ENCODE measurements at regions not wholly inside any gene's neighbourhood (a gene's known extent, or its start where the extent isn't known, plus 50 kb on each side); places are given as distances from the start of the nearest gene placed in this dataset.

GRCh38 chrX:39734174-39734776, 363.5 kb downstream of the BCOR start:
- no peak overlapping the region for H3K4me3 ChIP-seq
- H3K27me3 ChIP-seq, result no peaks in the 10 kb centered on the region
- TF ChIP-seq POLR2A (IDR thresholded peaks at IDR 0.05) (no peak), EP300 (IDR thresholded peaks at IDR 0.05; ENCODE audit: low read depth) (no peak), POLR2AphosphoS5 (IDR thresholded peaks at IDR 0.05) (no peak)
- TF ChIP-seq, protein P1, sequence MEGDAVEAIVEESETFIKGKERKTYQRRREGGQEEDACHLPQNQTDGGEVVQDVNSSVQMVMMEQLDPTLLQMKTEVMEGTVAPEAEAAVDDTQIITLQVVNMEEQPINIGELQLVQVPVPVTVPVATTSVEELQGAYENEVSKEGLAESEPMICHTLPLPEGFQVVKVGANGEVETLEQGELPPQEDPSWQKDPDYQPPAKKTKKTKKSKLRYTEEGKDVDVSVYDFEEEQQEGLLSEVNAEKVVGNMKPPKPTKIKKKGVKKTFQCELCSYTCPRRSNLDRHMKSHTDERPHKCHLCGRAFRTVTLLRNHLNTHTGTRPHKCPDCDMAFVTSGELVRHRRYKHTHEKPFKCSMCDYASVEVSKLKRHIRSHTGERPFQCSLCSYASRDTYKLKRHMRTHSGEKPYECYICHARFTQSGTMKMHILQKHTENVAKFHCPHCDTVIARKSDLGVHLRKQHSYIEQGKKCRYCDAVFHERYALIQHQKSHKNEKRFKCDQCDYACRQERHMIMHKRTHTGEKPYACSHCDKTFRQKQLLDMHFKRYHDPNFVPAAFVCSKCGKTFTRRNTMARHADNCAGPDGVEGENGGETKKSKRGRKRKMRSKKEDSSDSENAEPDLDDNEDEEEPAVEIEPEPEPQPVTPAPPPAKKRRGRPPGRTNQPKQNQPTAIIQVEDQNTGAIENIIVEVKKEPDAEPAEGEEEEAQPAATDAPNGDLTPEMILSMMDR (IDR thresholded peaks at IDR 0.05), result no peak
- in situ Hi-C loops (cut with MboI; ENCODE audit: low pct_ligation_motif_present in 1 of 4, low pct_unique_long_range_greater_than_20kb in 1 of 4, low sequenced_read_pairs in 3 of 4) (loop anchor here in 1 of 4 donors (10.0 kb wide), 1 partner anchor 431 kb away; no protein-coding TSS in a partner anchor), intact Hi-C loops (cut with DNase I; ENCODE audit: low total_unique reads) (loop anchor here (10.0 kb wide), 2 partner anchors 171 to 421 kb away; no protein-coding TSS in a partner anchor)
- 59% methylated on average over 2 of the region's 2 CpGs; no CpG with 5 or more reads in 1 of the 2 donors for WGBS, 2 donors (ENCODE audit: low coverage in 1 of 2)
- no peak overlapping the region for H3K27ac ChIP-seq
- no peaks in the 10 kb centered on the region for H3K9me3 ChIP-seq
- DNase-seq, result no peak
- H3K36me3 ChIP-seq, result no peaks in the 10 kb centered on the region
- H3K4me1 ChIP-seq, result peaks cover 0 to 15% (median 3%) of the 10 kb centered on the region in 4 donors

DNA sequence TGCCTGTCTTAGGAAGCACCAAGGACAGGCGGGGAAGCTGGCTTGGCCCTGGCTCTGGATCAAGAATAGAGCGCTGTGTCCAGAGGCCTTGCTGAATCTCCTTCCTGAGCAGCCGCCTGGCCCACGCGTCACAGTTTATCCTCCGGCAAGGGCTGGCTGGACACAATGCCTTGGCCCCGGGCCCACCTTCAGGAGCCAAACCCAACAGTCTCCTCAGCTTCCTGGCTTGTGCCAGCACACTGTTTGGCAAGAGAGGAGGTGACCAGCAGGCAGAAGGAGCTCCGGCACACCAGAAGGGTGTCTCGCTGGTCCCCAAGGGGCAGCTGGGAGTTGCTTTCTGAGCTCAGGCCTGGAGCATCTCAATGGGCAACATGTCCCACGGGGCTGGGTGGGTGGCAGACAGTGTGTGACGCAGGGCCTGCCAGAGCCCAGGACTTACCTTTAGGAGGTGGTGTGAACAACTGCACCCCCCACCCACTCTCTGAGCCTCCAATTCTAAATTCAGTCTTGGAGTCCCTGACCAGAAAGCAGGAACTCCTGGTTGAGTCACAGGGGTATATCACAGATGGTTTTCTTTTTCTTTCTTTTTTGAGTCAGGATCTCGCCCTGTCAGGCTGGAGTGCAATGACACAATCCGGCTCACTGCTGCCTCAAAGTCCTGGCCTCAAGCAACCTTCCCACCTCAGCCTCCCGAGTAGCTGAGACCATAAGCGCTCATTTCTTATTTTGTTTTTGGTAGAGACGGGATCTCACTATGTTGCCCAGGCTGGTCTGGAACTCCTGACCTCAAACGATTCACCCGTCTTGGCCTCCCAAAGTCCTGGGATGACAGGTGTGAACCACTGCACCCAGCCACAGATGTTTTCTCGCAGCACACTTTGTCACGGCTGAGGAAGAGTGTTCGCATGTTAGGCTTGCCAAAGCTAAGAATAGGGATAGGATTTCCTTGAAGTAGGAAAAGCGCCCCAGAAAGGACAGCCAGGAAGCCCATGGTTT, 361.2 kb downstream of the BCOR start:
- Histone ChIP-seq H3K27me3 (no peaks in the 10 kb centered on the region), H3K27ac (peak overlapping the region; percentile 12 to 58 (median 49)), H3K36me3 (no peaks in the 10 kb centered on the region), H3K9me3 (no peaks in the 10 kb centered on the region), H3K4me3 (no peak overlapping the region), H3K4me1 (peaks cover 0 to 1% (median under 1%) of the 10 kb centered on the region in 4 donors)
- in situ Hi-C loops (cut with MboI; ENCODE audit: low pct_ligation_motif_present in 1 of 4, low pct_unique_long_range_greater_than_20kb in 1 of 4, low sequenced_read_pairs in 3 of 4) (loop anchor here in 1 of 4 donors (10.0 kb wide), 1 partner anchor 428 kb away; no protein-coding TSS in a partner anchor), intact Hi-C loops (cut with DNase I; ENCODE audit: low total_unique reads) (loop anchor here (10.0 kb wide), 2 partner anchors 168 to 418 kb away; no protein-coding TSS in a partner anchor)
- WGBS, 2 donors (ENCODE audit: low coverage in 1 of 2), result 85% methylated on average over 22 of the region's 22 CpGs; no CpG with 5 or more reads in 1 of the 2 donors
- TF ChIP-seq, protein P1 (IDR thresholded peaks at IDR 0.05), result no peak
- peak in 1 of 3 donors; percentile 20 for TF ChIP-seq POLR2AphosphoS5 (IDR thresholded peaks at IDR 0.05)
- no peak for TF ChIP-seq POLR2A (IDR thresholded peaks at IDR 0.05)
- no peak for TF ChIP-seq EP300 (IDR thresholded peaks at IDR 0.05; ENCODE audit: low read depth)
- peak; percentile 53 for DNase-seq

- in situ Hi-C loops (cut with MboI; ENCODE audit: low pct_ligation_motif_present in 1 of 4, low pct_unique_long_range_greater_than_20kb in 1 of 4, low sequenced_read_pairs in 3 of 4), result loop anchor here in 1 of 4 donors (10.0 kb wide), 1 partner anchor 425 kb away; no protein-coding TSS in a partner anchor
- Histone ChIP-seq H3K9me3 (no peaks in the 10 kb centered on the region), H3K27ac (no peak overlapping the region), H3K36me3 (no peaks in the 10 kb centered on the region), H3K4me1 (no peaks in the 10 kb centered on the region), H3K4me3 (no peak overlapping the region), H3K27me3 (no peaks in the 10 kb centered on the region)
- no peak for DNase-seq
- intact Hi-C loops (cut with DNase I; ENCODE audit: low total_unique reads), result loop anchor here (10.0 kb wide), 2 partner anchors 165 to 415 kb away; no protein-coding TSS in a partner anchor
- WGBS, 2 donors (ENCODE audit: low coverage in 1 of 2), result 76% methylated on average over 7 of the region's 7 CpGs; no CpG with 5 or more reads in 1 of the 2 donors
- TF ChIP-seq EP300 (IDR thresholded peaks at IDR 0.05; ENCODE audit: low read depth) (no peak), POLR2A (IDR thresholded peaks at IDR 0.05) (no peak), POLR2AphosphoS5 (IDR thresholded peaks at IDR 0.05) (no peak)
- TF ChIP-seq, protein P1 (IDR thresholded peaks at IDR 0.05), result no peak
These were observed 358.2 kb downstream of the BCOR start for GRCh38 chrX:39739585-39739984.

- no peak overlapping the region for H3K4me3 ChIP-seq
- H3K9me3 ChIP-seq, result no peaks in the 10 kb centered on the region
- no peaks in the 10 kb centered on the region for H3K4me1 ChIP-seq
- no peaks in the 10 kb centered on the region for H3K27me3 ChIP-seq
- intact Hi-C loops (cut with DNase I; ENCODE audit: low total_unique reads) (no loop called here), in situ Hi-C loops (cut with MboI; ENCODE audit: low pct_ligation_motif_present in 1 of 4, low pct_unique_long_range_greater_than_20kb in 1 of 4, low sequenced_read_pairs in 3 of 4) (no loop called here)
- TF ChIP-seq EP300 (IDR thresholded peaks at IDR 0.05; ENCODE audit: low read depth) (no peak), POLR2A (IDR thresholded peaks at IDR 0.05) (no peak), POLR2AphosphoS5 (IDR thresholded peaks at IDR 0.05) (no peak)
- TF ChIP-seq, protein P1 (IDR thresholded peaks at IDR 0.05), result no peak
- no peak for DNase-seq
- H3K36me3 ChIP-seq, result no peaks in the 10 kb centered on the region
- 73% methylated on average over 5 of the region's 5 CpGs; no CpG with 5 or more reads in 1 of the 2 donors for WGBS, 2 donors (ENCODE audit: low coverage in 1 of 2)
- H3K27ac ChIP-seq, result no peak overlapping the region
These were observed 357.7 kb downstream of the BCOR start for GRCh38 chrX:39740078-39740477.

All from transverse colon (tissue), 4 donors.